Suprapubic skin (tissue), 4 donors: ENCODE measurements at regions not wholly inside any gene's neighbourhood (a gene's known extent, or its start where the extent isn't known, plus 50 kb on each side); places are given as distances from the start of the nearest gene placed in this dataset.

Experiments used
- CTCF ChIP-seq, 2 donors: fragments of 200-600 bp in 1 of 2; fragments of 450-650 bp in 1 of 2; sonication (generic) in 1 of 2; IDR thresholded peaks; one replicate each; pipeline ENCODE4 v1.5.1; 2016 to 2019; ENCODE audit warnings: antibody characterized with exemption in 2 of 2, mild to moderate bottlenecking in 1 of 2, moderate library complexity in 1 of 2
- EP300 ChIP-seq: sonication (generic); formaldehyde crosslinking; IDR thresholded peaks from one replicate; pipeline ENCODE4 v1.6.1; 2017; ENCODE audit warnings: antibody characterized with exemption
- POLR2A ChIP-seq, 2 donors: fragments of 450-650 bp; IDR thresholded peaks; one replicate each; pipeline ENCODE4 v1.6.1; 2017; ENCODE audit warnings: antibody characterized with exemption in 2 of 2, mild to moderate bottlenecking in 2 of 2, moderate library complexity in 2 of 2
- POLR2AphosphoS5 ChIP-seq, 3 donors: sonication (generic); formaldehyde crosslinking; IDR thresholded peaks; one replicate each; pipeline ENCODE4 v1.6.1; 2017; ENCODE audit warnings: antibody characterized with exemption in 3 of 3

- TF ChIP-seq POLR2A (IDR thresholded peaks at IDR 0.05), result no peak
- TF ChIP-seq CTCF (IDR thresholded peaks at IDR 0.05), result no peak
- no peak for TF ChIP-seq EP300
- no peak for TF ChIP-seq POLR2AphosphoS5 (IDR thresholded peaks at IDR 0.05)
Measured at GRCh38 chr1:30166174-30166573, 557.2 kb downstream of the MATN1 start.
